Muscle layer of colon (tissue), 2 donors: ENCODE measurements at regions not wholly inside any gene's neighbourhood (a gene's known extent, or its start where the extent isn't known, plus 50 kb on each side); places are given as distances from the start of the nearest gene placed in this dataset.

Experiments used
- H3K27ac ChIP-seq: one replicate; pipeline ENCODE4 v1.7.0; 2013; ENCODE audit warnings: low read depth, mild to moderate bottlenecking, low read length, moderate library complexity
- H3K27me3 ChIP-seq, 2 donors: one replicate each; pipeline ENCODE4 v1.7.0; 2013; ENCODE audit warnings: low read length in 2 of 2, mild to moderate bottlenecking in 2 of 2; ENCODE audit not compliant: insufficient read depth in 2 of 2, control insufficient read depth in 1 of 2
- H3K36me3 ChIP-seq: one replicate; pipeline ENCODE4 v1.7.0; 2013; ENCODE audit warnings: mild to moderate bottlenecking, low read length; ENCODE audit not compliant: insufficient read depth
- H3K4me1 ChIP-seq: one replicate; pipeline ENCODE4 v1.7.0; 2013; ENCODE audit warnings: mild to moderate bottlenecking, low read length; ENCODE audit not compliant: insufficient read depth
- H3K4me3 ChIP-seq, 2 donors: one replicate each; pipeline ENCODE4 v1.7.0; 2013; ENCODE audit warnings: low read length in 2 of 2, low read depth in 1 of 2, mild to moderate bottlenecking in 1 of 2, moderate library complexity in 1 of 2
- H3K9ac ChIP-seq: one replicate; pipeline ENCODE4 v1.7.0; 2013; ENCODE audit warnings: low read length
- H3K9me3 ChIP-seq: one replicate; pipeline ENCODE4 v1.7.0; 2013; ENCODE audit warnings: mild to moderate bottlenecking, low read length
- donor health status: abdominal sarcoma.
- donor health status: Adenocarcinoma of cecum.

GRCh38 chr6:137731960-137732616 lies 135.0 kb upstream of the TNFAIP3 start:
- Histone ChIP-seq H3K9me3 (no peaks in the 10 kb centered on the region), H3K27me3 (no peaks in the 10 kb centered on the region), H3K9ac (no peak overlapping the region), H3K4me3 (no peak overlapping the region), H3K27ac (no peak overlapping the region), H3K36me3 (no peaks in the 10 kb centered on the region), H3K4me1 (peaks cover 8% of the 10 kb centered on the region)

- H3K27ac ChIP-seq: no peak overlapping the region
Measured at GRCh38 chr6:137733372-137733771, 133.7 kb upstream of the TNFAIP3 start.

DNA sequence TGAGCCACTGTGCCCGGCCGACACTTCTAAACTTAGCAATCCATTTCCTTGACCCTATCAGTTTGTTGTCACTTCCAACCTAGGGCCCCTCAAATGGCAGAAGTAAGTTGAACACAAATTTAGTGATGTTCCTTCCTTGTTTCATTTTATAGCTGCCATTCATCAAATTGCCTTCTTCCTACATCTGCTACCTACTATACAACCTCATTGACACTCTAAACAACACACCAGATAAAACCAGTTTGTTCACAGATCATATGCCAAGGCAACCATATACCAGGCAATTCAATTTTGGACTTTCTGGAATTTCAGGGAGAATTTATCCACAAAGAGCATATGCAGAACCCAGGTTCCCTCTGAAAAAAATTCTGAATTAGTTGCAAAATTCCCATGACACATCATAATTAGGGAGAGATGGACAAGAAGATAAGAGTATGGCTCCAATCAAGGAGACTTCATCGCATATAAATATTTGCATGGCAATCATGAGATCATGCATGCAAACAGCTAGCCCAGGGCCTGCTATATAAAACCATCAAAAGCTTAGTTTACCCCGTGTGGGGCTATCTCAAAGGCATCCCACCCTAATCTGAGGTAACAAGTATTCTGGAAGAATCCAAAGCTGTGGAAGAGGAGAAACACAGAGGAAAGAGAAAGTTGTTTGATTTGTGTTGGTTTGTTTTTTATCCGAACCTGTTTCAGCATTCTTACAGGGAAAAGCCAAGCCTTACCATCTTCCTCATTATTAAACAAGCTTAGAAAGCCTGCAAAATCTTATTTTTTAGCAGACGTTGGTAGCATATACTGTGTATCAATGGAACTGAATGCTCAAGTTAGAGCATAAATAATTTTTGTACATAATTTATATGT lies 132.8 kb upstream of the TNFAIP3 start:
- Histone ChIP-seq H3K4me1 (no peaks in the 10 kb centered on the region), H3K4me3 (no peak overlapping the region), H3K36me3 (no peaks in the 10 kb centered on the region), H3K9me3 (no peaks in the 10 kb centered on the region), H3K27me3 (no peaks in the 10 kb centered on the region), H3K9ac (no peak overlapping the region), H3K27ac (no peak overlapping the region)

More at GRCh38 chr6:137733372-137733771, 133.7 kb upstream of the TNFAIP3 start:
- Histone ChIP-seq H3K4me3 (no peak overlapping the region), H3K9me3 (no peaks in the 10 kb centered on the region), H3K9ac (no peak overlapping the region), H3K4me1 (peaks cover 7% of the 10 kb centered on the region), H3K36me3 (no peaks in the 10 kb centered on the region), H3K27me3 (no peaks in the 10 kb centered on the region)

GRCh38 chr6:137734875-137735182 lies 132.2 kb upstream of the TNFAIP3 start:
- Histone ChIP-seq H3K4me3 (no peak overlapping the region), H3K27ac (no peak overlapping the region), H3K27me3 (no peaks in the 10 kb centered on the region), H3K9ac (no peak overlapping the region), H3K9me3 (no peaks in the 10 kb centered on the region), H3K4me1 (no peaks in the 10 kb centered on the region), H3K36me3 (no peaks in the 10 kb centered on the region)

DNA sequence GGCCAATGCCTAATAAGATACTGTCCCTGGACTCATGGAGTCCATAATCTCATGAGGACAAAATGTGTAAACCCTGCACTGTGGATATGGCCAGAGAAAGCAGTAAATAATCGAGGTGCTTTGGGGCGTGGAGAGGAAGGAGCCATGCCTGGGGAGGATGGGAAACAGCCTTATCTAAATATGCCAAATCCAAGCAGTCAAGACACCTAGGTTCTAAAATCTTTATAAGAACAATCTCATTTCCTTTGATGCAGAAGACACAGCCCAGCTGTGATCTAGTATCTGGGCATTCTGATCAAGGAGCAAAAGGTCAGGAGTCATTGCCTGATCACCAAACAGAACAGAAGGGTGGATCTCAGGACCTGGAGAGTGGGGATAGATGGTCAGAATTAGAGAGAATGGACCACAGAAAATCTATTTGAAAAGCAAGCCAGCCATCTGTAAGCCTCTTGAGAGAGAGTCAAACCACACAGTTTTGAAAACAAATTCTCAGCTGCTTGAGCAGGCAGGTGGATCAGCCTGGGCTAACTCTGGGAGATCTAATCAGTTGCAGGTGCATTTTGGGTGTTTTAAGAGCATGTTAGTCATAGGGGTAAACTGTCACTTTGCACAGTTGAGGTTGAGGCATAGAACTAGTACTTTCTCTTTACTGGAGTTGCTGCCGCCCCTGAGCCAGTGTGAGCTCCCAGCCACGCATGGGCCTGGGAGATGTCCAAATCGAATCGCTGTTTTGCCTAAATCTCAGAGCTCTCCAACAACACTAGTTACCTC lies 130.8 kb upstream of the TNFAIP3 start:
- Histone ChIP-seq H3K9ac (no peak overlapping the region), H3K4me3 (no peak overlapping the region), H3K27me3 (no peaks in the 10 kb centered on the region), H3K36me3 (no peaks in the 10 kb centered on the region), H3K4me1 (no peaks in the 10 kb centered on the region), H3K9me3 (no peaks in the 10 kb centered on the region), H3K27ac (no peak overlapping the region)

DNA sequence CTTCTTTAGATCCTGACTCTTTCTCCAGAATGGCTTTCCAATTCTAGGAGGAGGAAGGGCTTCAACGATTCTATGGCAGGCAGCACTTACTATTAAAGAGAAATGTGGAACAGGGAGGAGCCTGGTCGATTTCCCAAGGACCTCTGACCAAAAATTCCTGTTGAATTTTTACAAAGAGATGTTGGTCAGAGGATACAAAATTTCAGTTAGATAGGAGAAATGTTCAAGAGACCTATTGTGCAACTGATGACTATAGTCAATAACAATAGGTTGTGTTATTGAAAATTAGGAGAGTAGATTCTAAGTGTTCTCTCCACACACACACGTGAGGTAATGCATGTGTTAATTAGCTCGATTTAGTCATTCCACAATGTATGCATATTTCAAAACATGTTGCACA lies 130.1 kb upstream of the TNFAIP3 start:
- no peak overlapping the region for H3K9ac ChIP-seq
- no peaks in the 10 kb centered on the region for H3K36me3 ChIP-seq
- H3K4me1 ChIP-seq: no peaks in the 10 kb centered on the region
- no peak overlapping the region for H3K27ac ChIP-seq
- no peak overlapping the region for H3K4me3 ChIP-seq
- H3K9me3 ChIP-seq: no peaks in the 10 kb centered on the region
- no peaks in the 10 kb centered on the region for H3K27me3 ChIP-seq

- Histone ChIP-seq H3K4me1 (no peaks in the 10 kb centered on the region), H3K27me3 (no peaks in the 10 kb centered on the region), H3K4me3 (no peak overlapping the region), H3K27ac (no peak overlapping the region), H3K9me3 (no peaks in the 10 kb centered on the region), H3K36me3 (no peaks in the 10 kb centered on the region), H3K9ac (no peak overlapping the region)
Measured at GRCh38 chr6:137737836-137738596, 129.0 kb upstream of the TNFAIP3 start.

DNA sequence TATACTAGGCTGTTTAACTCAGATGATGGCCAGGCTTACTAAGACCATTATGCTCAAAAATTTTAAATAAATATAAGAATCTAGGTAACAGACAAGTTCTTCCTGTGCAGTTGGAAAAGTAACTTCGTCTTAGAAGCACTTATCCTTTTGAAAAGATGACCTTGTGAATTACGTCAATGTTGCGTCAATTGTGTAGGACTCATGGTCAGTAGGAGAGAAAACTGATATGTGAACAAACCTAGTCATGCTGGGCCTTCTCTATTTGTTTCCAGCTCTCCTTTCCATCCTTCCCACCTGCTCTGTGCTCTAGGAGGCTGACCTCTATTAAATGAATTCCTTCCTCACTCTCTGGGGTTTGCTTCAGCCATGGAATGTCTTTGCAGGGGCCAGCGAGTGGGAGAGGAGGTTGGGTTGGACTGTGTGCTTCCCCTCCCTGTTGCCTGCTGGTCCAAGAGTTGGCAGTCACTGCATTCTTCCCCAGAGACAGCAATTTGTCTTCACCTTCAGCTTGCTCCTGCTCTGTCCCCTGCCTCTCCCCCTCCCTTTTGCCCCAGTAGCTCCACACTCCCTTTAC lies 128.0 kb upstream of the TNFAIP3 start:
- Histone ChIP-seq H3K9ac (no peak overlapping the region), H3K9me3 (no peaks in the 10 kb centered on the region), H3K27me3 (no peaks in the 10 kb centered on the region), H3K4me3 (no peak overlapping the region), H3K36me3 (no peaks in the 10 kb centered on the region), H3K27ac (no peak overlapping the region), H3K4me1 (no peaks in the 10 kb centered on the region)

DNA sequence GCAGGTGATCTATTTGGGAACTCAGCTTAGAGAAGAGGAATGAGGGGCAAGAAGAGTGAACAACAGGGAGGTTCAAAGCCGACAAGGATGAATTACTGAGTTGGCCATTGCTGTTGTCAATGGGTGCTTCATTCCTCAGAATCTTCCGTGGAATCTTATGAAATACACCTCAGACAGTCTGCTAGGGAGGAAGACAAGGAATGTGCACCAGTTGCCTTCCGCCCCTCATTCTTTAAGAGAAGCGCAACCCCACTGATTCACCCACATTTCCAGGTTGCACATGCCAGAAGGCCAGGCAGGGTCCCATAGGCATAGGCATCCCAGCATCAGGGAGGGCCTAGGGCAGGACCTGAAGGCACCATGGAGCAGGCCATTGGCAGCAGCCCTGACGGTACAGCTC lies 127.5 kb upstream of the TNFAIP3 start:
- no peaks in the 10 kb centered on the region for H3K9me3 ChIP-seq
- no peak overlapping the region for H3K4me3 ChIP-seq
- H3K27ac ChIP-seq: no peak overlapping the region
- no peak overlapping the region for H3K9ac ChIP-seq
- no peaks in the 10 kb centered on the region for H3K27me3 ChIP-seq
- H3K4me1 ChIP-seq: no peaks in the 10 kb centered on the region
- H3K36me3 ChIP-seq: no peaks in the 10 kb centered on the region

DNA sequence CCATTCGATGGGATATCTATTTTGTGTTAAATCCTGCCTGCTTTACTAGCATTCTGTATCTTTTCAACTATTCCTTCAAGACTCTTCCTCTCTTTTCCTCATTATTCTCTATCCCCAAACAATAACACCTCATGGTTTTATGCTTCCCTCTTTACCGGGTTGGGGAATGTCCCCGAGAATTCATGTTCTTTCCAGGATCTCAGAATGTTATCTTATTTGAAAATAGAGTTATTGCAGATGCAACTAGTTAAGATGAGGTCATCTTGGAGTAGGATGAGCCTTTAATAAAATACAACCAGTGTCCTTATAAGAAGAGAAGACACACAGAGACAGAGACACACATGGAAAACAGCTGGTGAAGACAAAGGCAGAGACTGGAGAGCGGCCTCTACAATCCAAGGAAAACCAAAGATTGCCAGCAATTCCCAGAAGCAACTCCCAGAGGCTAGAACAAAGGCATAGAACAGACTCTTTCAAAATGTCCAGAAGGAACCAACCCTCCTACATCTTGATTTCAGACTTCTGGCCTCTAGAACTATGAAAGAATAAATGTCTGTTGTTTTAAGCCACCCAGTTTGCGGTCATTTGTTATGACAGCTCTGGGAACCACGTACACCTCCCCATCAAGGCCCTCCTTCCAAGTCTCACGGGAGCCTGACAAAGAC lies 126.8 kb upstream of the TNFAIP3 start:
- Histone ChIP-seq H3K36me3 (no peaks in the 10 kb centered on the region), H3K9ac (no peak overlapping the region), H3K4me3 (no peak overlapping the region), H3K27me3 (no peaks in the 10 kb centered on the region), H3K4me1 (no peaks in the 10 kb centered on the region), H3K9me3 (no peaks in the 10 kb centered on the region), H3K27ac (no peak overlapping the region)
